Psoas muscle (tissue), 7 donors: ENCODE measurements at regions not wholly inside any gene's neighbourhood (a gene's known extent, or its start where the extent isn't known, plus 50 kb on each side); places are given as distances from the start of the nearest gene placed in this dataset.

Source experiments
- ATAC-seq, 4 donors: fragments of 200-7000 bp; cut with Tn5 transposase; one replicate each; pipeline ENCODE4 v1.9.1; 2020; ENCODE audit warnings: moderate library complexity in 3 of 4, mild to moderate bottlenecking in 2 of 4
- DNase-seq, 2 donors: peaks; one replicate each; pipeline ENCODE4 v3.0.0-alpha.2; 2020
- H3K27ac ChIP-seq: fragments of 200-600 bp; one replicate; pipeline ENCODE4 v1.8.0; 2022
- H3K27me3 ChIP-seq, 3 donors: fragments of 200-600 bp in 1 of 3; one replicate each; pipeline versions ENCODE4 v1.6.1 to v1.8.0; 2013 to 2022; ENCODE audit warnings: low read length in 2 of 3, mild to moderate bottlenecking in 2 of 3, moderate library complexity in 1 of 3; ENCODE audit not compliant: insufficient read depth in 3 of 3
- H3K36me3 ChIP-seq, 2 donors: fragments of 200-600 bp in 1 of 2; one replicate each; pipeline versions ENCODE4 v1.6.1 to v1.8.0; 2013 to 2022; ENCODE audit warnings: low read depth in 1 of 2, mild to moderate bottlenecking in 1 of 2, moderate library complexity in 1 of 2; ENCODE audit not compliant: insufficient read depth in 1 of 2
- H3K4me1 ChIP-seq: fragments of 200-600 bp; one replicate; pipeline ENCODE4 v1.8.0; 2022
- H3K4me3 ChIP-seq: fragments of 200-600 bp; one replicate; pipeline ENCODE4 v1.8.0; 2022; ENCODE audit warnings: mild to moderate bottlenecking
- H3K9me3 ChIP-seq: fragments of 200-600 bp; one replicate; pipeline ENCODE4 v1.8.0; 2022
- WGBS, 3 donors: extraction: QIAGEN DNeasy Blood & Tissue Kit; methylation state at CpG; one replicate each; pipeline versions ENCODE4 v1.1.6 to v1.1.7; 2013; 5-methylcytosine and 5-hydroxymethylcytosine counted together
- intact Hi-C, 2 donors: fragments of 100-400 bp; cut with DNase I; formaldehyde crosslinking; loops; one replicate each; pipeline versions ENCODE4 v1.11.0 to v1.14.2; 2022
- TF ChIP-seq, protein P1 (sequence below): fragments of 200-600 bp; IDR thresholded peaks from one replicate; pipeline ENCODE4 v1.8.0; 2022; ENCODE audit warnings: antibody characterized with exemption
- donor health status: healthy with polysubstance abuse.
- donor health status: DM: no; HTN: no; CAD: no; lungs with moderate emphysema.
- donor health status: Bipolar disorder and iron deficiency.
- donor health status: healthy.
- donor health status: DM: yes; HTN: yes; CAD: no.
- donor health status: DM: no; HTN: no; CAD: no.
- donor health status: DM: yes; HTN: yes; CAD: no.

DNA sequence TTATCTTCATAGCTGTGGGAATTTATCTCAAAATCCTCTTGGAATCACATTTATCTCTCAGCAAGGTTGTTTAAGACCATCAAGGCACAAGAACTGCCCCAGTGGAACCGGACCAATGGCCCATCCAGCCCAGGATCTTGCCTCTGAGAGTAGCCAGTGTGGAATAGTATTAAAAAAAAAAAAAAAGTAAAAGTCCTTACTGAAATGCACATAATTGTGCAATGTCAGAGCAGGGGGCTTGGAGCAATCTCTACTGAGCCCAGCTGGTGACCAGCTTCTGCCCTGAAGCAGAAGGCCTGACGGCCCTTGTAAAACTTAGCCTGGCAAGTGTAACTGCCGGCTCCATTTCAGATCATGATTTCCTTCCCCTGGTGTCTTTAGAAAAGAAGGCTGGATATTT is 355.6 kb upstream of the PIK3C3 start:
- ATAC-seq: no peak
- no peak overlapping the region for H3K27ac ChIP-seq

GRCh38 chr18:41594582-41594981 is 360.5 kb upstream of the PIK3C3 start:
- WGBS, 3 donors: 23 to 35% (median 35%) methylated on average over 3 of the region's 3 CpGs
- H3K4me3 ChIP-seq: no peak overlapping the region
- no peak for ATAC-seq

More for the DNA sequence above, 355.6 kb upstream of the PIK3C3 start:
- Histone ChIP-seq H3K4me1 (no peaks in the 10 kb centered on the region), H3K4me3 (no peak overlapping the region), H3K9me3 (no peaks in the 10 kb centered on the region), H3K27me3 (no peaks in the 10 kb centered on the region), H3K36me3 (no peaks in the 10 kb centered on the region)
- DNase-seq: no peak
- TF ChIP-seq, protein P1, sequence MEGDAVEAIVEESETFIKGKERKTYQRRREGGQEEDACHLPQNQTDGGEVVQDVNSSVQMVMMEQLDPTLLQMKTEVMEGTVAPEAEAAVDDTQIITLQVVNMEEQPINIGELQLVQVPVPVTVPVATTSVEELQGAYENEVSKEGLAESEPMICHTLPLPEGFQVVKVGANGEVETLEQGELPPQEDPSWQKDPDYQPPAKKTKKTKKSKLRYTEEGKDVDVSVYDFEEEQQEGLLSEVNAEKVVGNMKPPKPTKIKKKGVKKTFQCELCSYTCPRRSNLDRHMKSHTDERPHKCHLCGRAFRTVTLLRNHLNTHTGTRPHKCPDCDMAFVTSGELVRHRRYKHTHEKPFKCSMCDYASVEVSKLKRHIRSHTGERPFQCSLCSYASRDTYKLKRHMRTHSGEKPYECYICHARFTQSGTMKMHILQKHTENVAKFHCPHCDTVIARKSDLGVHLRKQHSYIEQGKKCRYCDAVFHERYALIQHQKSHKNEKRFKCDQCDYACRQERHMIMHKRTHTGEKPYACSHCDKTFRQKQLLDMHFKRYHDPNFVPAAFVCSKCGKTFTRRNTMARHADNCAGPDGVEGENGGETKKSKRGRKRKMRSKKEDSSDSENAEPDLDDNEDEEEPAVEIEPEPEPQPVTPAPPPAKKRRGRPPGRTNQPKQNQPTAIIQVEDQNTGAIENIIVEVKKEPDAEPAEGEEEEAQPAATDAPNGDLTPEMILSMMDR: no peak
- intact Hi-C loops: no loop called here
- WGBS, 3 donors: 54 to 69% (median 61%) methylated on average over 3 of the region's 3 CpGs

GRCh38 chr18:41593171-41593675 is 361.8 kb upstream of the PIK3C3 start:
- DNase-seq (no peak), ATAC-seq (no peak)
- no peaks in the 10 kb centered on the region for H3K9me3 ChIP-seq
- H3K36me3 ChIP-seq: no peaks in the 10 kb centered on the region
- no peak overlapping the region for H3K27ac ChIP-seq
- no peaks in the 10 kb centered on the region for H3K4me1 ChIP-seq
- TF ChIP-seq, protein P1: no peak
- H3K4me3 ChIP-seq: no peak overlapping the region
- H3K27me3 ChIP-seq: no peaks in the 10 kb centered on the region
- intact Hi-C loops: no loop called here

More at GRCh38 chr18:41594582-41594981, 360.5 kb upstream of the PIK3C3 start:
- Histone ChIP-seq H3K27ac (no peak overlapping the region), H3K27me3 (no peaks in the 10 kb centered on the region), H3K9me3 (no peaks in the 10 kb centered on the region), H3K36me3 (no peaks in the 10 kb centered on the region), H3K4me1 (no peaks in the 10 kb centered on the region)
- TF ChIP-seq, protein P1: no peak
- DNase-seq: no peak
- intact Hi-C loops: no loop called here

DNA sequence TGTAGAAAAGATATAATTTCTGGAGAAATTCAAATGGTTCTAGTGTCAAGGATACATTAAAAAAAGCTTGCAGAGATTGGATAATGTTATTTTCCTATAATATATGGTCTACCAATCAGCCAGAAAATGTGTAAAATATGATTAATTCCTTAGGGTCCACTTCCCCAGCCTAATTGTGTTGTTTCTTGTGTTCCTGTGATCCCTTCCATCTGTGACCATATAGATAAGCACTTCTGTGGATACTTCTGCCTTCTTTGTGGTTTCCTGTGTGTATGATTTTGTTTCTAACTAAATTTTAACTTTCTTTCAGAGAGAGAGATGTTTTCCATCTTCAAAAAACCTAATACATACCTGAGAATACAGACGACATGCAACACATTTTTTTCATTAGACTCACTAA is 367.1 kb upstream of the PIK3C3 start:
- no peaks in the 10 kb centered on the region for H3K4me1 ChIP-seq
- H3K27ac ChIP-seq: no peak overlapping the region
- TF ChIP-seq, protein P1: no peak
- H3K27me3 ChIP-seq: no peaks in the 10 kb centered on the region
- no peaks in the 10 kb centered on the region for H3K9me3 ChIP-seq
- ATAC-seq (no peak), DNase-seq (no peak)
- H3K4me3 ChIP-seq: no peak overlapping the region
- H3K36me3 ChIP-seq: no peaks in the 10 kb centered on the region
- intact Hi-C loops: loop anchor here in 1 of 2 donors (10.0 kb wide), 1 partner anchor 1333 kb away; no protein-coding TSS in a partner anchor
- 29 to 43% (median 40%) methylated on average over 1 of the region's 1 CpG for WGBS, 3 donors

DNA sequence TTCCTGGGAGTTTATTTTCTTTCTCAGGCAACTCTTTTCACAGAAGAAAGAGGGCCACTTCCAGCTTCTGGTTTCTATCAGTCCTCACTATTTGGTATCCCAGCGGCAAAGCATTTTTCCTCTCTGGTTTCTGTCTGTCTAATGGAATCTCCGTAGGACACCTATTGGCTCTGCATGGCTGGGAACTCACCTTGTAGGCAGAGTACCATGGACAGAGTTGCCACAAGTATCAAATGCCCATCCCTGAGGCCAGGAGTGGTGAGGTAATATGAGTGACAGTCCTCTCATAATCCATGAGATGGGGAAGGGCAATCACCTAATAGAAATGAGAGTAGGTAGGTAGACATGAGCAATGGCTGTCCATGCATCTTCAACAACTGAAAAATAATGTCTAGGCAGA is 369.5 kb upstream of the PIK3C3 start:
- Histone ChIP-seq H3K27ac (no peak overlapping the region), H3K36me3 (no peaks in the 10 kb centered on the region), H3K27me3 (no peaks in the 10 kb centered on the region), H3K4me1 (no peaks in the 10 kb centered on the region), H3K9me3 (no peaks in the 10 kb centered on the region), H3K4me3 (no peak overlapping the region)
- ATAC-seq (no peak), DNase-seq (no peak)
- TF ChIP-seq, protein P1: no peak
- WGBS, 3 donors: 92 to 96% (median 95%) methylated on average over 2 of the region's 2 CpGs
- intact Hi-C loops: loop anchor here in 1 of 2 donors (10.0 kb wide), 1 partner anchor 1331 kb away; no protein-coding TSS in a partner anchor
